Heart right ventricle (tissue), 16 donors: ENCODE measurements at regions not wholly inside any gene's neighbourhood (a gene's known extent, or its start where the extent isn't known, plus 50 kb on each side); places are given as distances from the start of the nearest gene placed in this dataset.

Experiments
- ATAC-seq, 8 donors: fragments of 200-7000 bp; cut with Tn5 transposase; one replicate each; pipeline ENCODE4 v1.9.1; 2020; ENCODE audit warnings: mild to moderate bottlenecking in 8 of 8, moderate library complexity in 8 of 8, moderate number of reproducible peaks in 1 of 8
- DNase-seq, 2 donors: peaks; one replicate each; pipeline ENCODE4 v3.0.0-alpha.2; 2020
- H3K27ac ChIP-seq, 10 donors: fragments of 200-600 bp; sonication (generic) in 2 of 10; one replicate each; pipeline versions ENCODE4 v1.5.0 to v1.8.0; 2020 to 2022; ENCODE audit warnings: mild to moderate bottlenecking in 3 of 10
- H3K27me3 ChIP-seq, 7 donors: fragments of 200-600 bp; one replicate each; pipeline ENCODE4 v1.8.0; 2021 to 2022; ENCODE audit warnings: mild to moderate bottlenecking in 2 of 7
- H3K36me3 ChIP-seq, 9 donors: fragments of 200-600 bp; sonication (generic) in 1 of 9; one replicate each; pipeline versions ENCODE4 v1.5.0 to v1.8.0; 2020 to 2022; ENCODE audit warnings: mild to moderate bottlenecking in 2 of 9
- H3K4me1 ChIP-seq, 9 donors: fragments of 200-600 bp; sonication (generic) in 1 of 9; one replicate each; pipeline versions ENCODE4 v1.5.0 to v1.8.0; 2020 to 2022; ENCODE audit warnings: mild to moderate bottlenecking in 4 of 9
- H3K4me3 ChIP-seq, 10 donors: fragments of 200-600 bp; sonication (generic) in 2 of 10; one replicate each; pipeline versions ENCODE4 v1.5.0 to v1.8.0; 2020 to 2022; ENCODE audit warnings: mild to moderate bottlenecking in 7 of 10, moderate library complexity in 2 of 10
- H3K9me3 ChIP-seq, 11 donors: fragments of 200-600 bp in 10 of 11; sonication (generic) in 2 of 11; one replicate each; pipeline versions ENCODE4 v1.5.0 to v1.8.0; 2013 to 2022; ENCODE audit warnings: mild to moderate bottlenecking in 2 of 11, control low read depth in 1 of 11, moderate library complexity in 1 of 11
- WGBS, 2 donors: extraction: QIAGEN DNeasy Blood & Tissue Kit; methylation state at CpG; one replicate each; pipeline ENCODE4 v1.1.7; 2013; ENCODE audit warnings: inconsistent platforms in 1 of 2; 5-methylcytosine and 5-hydroxymethylcytosine counted together
- intact Hi-C, 10 donors: fragments of 100-400 bp; cut with DNase I; formaldehyde crosslinking; loops; one replicate each; pipeline versions ENCODE4 v1.11.1 to v1.14.2; 2022
- TF ChIP-seq, protein P1 (sequence below), 9 donors: fragments of 200-600 bp; sonication (generic) in 2 of 9; IDR thresholded peaks; one replicate each; pipeline versions ENCODE4 v1.5.0 to v1.8.0; 2021 to 2022; ENCODE audit warnings: antibody characterized with exemption in 9 of 9, mild to moderate bottlenecking in 5 of 9, moderate library complexity in 1 of 9
- donor health status: Arrhythmogenic right ventricular cardiomyopathy.
- donor health status: ischemic (EF 13 %, LVEDD 7.1; RV severe dilation, severe dysfunction).
- donor health status: healthy with polysubstance abuse.
- donor health status: DM: no; HTN: yes; CAD: no.
- donor health status: DM: no; HTN: no; CAD: no.
- donor health status: ischemic (EF 25% LVEDD 6.9; RV normal size, moderate dysfunction).
- donor health status: ischemic (EF 25% LVEDD 5.7; RV mildly dilated, moderate dysfunction).
- donor health status: healthy.
- donor health status: DM: yes; HTN: yes; CAD: no.
- donor health status: Ischemic cardiomyopathy.
- donor health status: ischemic (EF 35%, LVEDD 5.7; RV mildly dilated, moderate dysfunction).
- donor health status: nonischemic (EF 11% LVEDD 7.7; RV severe dilation, severe dysfunction).
- donor health status: DM: yes; HTN: yes; CAD: no.
- donor health status: PGD.
- donor health status: ischemic (EF 29% LVEDD 5.4; RV normal size, mild dysfunction).
- donor health status: nonischemic (EF 23%, LVEDD 6.1; RV moderate dilation, normal function).

GRCh38 chr11:91986218-91986617 is 238.4 kb upstream of the FAT3 start:
- DNase-seq (no peak), ATAC-seq (no peak)
- H3K27me3 ChIP-seq = no peaks in the 10 kb centered on the region
- no peaks in the 10 kb centered on the region for H3K36me3 ChIP-seq
- H3K9me3 ChIP-seq = peaks cover 0 to 12% (median 0%) of the 10 kb centered on the region in 11 donors
- H3K4me3 ChIP-seq = no peak overlapping the region
- TF ChIP-seq, protein P1, sequence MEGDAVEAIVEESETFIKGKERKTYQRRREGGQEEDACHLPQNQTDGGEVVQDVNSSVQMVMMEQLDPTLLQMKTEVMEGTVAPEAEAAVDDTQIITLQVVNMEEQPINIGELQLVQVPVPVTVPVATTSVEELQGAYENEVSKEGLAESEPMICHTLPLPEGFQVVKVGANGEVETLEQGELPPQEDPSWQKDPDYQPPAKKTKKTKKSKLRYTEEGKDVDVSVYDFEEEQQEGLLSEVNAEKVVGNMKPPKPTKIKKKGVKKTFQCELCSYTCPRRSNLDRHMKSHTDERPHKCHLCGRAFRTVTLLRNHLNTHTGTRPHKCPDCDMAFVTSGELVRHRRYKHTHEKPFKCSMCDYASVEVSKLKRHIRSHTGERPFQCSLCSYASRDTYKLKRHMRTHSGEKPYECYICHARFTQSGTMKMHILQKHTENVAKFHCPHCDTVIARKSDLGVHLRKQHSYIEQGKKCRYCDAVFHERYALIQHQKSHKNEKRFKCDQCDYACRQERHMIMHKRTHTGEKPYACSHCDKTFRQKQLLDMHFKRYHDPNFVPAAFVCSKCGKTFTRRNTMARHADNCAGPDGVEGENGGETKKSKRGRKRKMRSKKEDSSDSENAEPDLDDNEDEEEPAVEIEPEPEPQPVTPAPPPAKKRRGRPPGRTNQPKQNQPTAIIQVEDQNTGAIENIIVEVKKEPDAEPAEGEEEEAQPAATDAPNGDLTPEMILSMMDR (IDR thresholded peaks at IDR 0.05) = no peak
- H3K4me1 ChIP-seq = peaks cover 0 to 10% (median 0%) of the 10 kb centered on the region in 9 donors
- no peak overlapping the region for H3K27ac ChIP-seq
- intact Hi-C loops = no loop called here

GRCh38 chr11:91984033-91984584 is 240.5 kb upstream of the FAT3 start:
- DNase-seq (no peak), ATAC-seq (no peak)
- Histone ChIP-seq H3K27me3 (no peaks in the 10 kb centered on the region), H3K4me3 (no peak overlapping the region), H3K36me3 (no peaks in the 10 kb centered on the region), H3K9me3 (peaks cover 0 to 12% (median 0%) of the 10 kb centered on the region in 11 donors), H3K27ac (no peak overlapping the region), H3K4me1 (peaks cover 0 to 10% (median 0%) of the 10 kb centered on the region in 9 donors)
- 87 to 89% methylated on average over 5 of the region's 5 CpGs for WGBS, 2 donors
- intact Hi-C loops = no loop called here
- TF ChIP-seq, protein P1 (IDR thresholded peaks at IDR 0.05) = no peak

GRCh38 chr11:91981995-91982394 is 242.6 kb upstream of the FAT3 start:
- Histone ChIP-seq H3K27ac (peak overlapping the region in 1 of 10 donors; percentile 31), H3K4me3 (no peak overlapping the region), H3K27me3 (no peaks in the 10 kb centered on the region), H3K9me3 (no peaks in the 10 kb centered on the region), H3K4me1 (peaks cover 0 to 10% (median 0%) of the 10 kb centered on the region in 9 donors), H3K36me3 (no peaks in the 10 kb centered on the region)
- peak in 1 of 2 donors; percentile 19 for DNase-seq
- intact Hi-C loops = no loop called here
- 13 to 24% methylated on average over 1 of the region's 1 CpG for WGBS, 2 donors
- TF ChIP-seq, protein P1 (IDR thresholded peaks at IDR 0.05) = no peak
- ATAC-seq = peak in 7 of 8 donors; percentile 72 to 99 (median 85)

- TF ChIP-seq, protein P1 (IDR thresholded peaks at IDR 0.05) = no peak
- 76 to 78% methylated on average over 1 of the region's 1 CpG for WGBS, 2 donors
- H3K4me1 ChIP-seq = peaks cover 0 to 10% (median 0%) of the 10 kb centered on the region in 9 donors
- H3K36me3 ChIP-seq = no peaks in the 10 kb centered on the region
- H3K27me3 ChIP-seq = no peaks in the 10 kb centered on the region
- H3K27ac ChIP-seq = no peak overlapping the region
- no peak overlapping the region for H3K4me3 ChIP-seq
- ATAC-seq (no peak), DNase-seq (no peak)
- no peaks in the 10 kb centered on the region for H3K9me3 ChIP-seq
- intact Hi-C loops = no loop called here
Observed at GRCh38 chr11:91979775-91980174, 244.8 kb upstream of the FAT3 start.
